Coronary artery (tissue), 2 donors: ENCODE measurements at regions not wholly inside any gene's neighbourhood (a gene's known extent, or its start where the extent isn't known, plus 50 kb on each side); places are given as distances from the start of the nearest gene placed in this dataset.

Experiments used
- DNase-seq: peaks from one replicate; pipeline ENCODE4 v3.0.0-alpha.2; 2017; ENCODE audit warnings: low spot score
- H3K27ac ChIP-seq, 2 donors: fragments of 200-600 bp; sonication (generic); one replicate each; pipeline ENCODE4 v1.5.1; 2016 to 2019
- H3K4me3 ChIP-seq: fragments of 200-600 bp; sonication (generic); 2 replicates; pipeline ENCODE4 v1.5.1; 2016; ENCODE audit warnings: mild to moderate bottlenecking, moderate library complexity
- CTCF ChIP-seq: fragments of 200-600 bp; sonication (generic); IDR thresholded peaks from one replicate; pipeline ENCODE4 v1.5.1; 2019; ENCODE audit warnings: antibody characterized with exemption

GRCh38 chr3:137199678-137200077, 241.9 kb downstream of the IL20RB start:
- Histone ChIP-seq H3K4me3 (no peak overlapping the region), H3K27ac (no peak overlapping the region)
- TF ChIP-seq CTCF: no peak
- no peak for DNase-seq

DNA sequence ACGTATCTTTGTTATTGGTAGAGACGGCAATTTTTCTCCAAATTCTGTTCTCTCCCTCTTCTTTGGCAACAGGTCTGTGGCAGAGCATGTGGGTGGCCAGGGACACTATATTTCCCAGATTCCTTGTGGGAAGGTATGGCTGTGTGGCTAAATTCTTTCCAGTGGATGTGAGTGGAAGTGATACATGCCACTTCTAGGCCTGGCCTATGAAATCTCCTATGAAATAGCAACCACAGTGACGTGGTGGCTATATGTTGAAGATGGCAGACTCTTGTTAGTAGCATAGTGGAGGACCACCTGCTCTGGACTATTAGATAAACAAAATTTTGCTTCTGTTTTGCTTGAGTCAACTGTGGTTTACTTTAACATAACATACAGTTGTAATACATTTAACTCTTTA, 243.3 kb downstream of the IL20RB start:
- TF ChIP-seq CTCF: no peak
- H3K27ac ChIP-seq: no peak overlapping the region
- no peak for DNase-seq
- H3K4me3 ChIP-seq: no peak overlapping the region

DNA sequence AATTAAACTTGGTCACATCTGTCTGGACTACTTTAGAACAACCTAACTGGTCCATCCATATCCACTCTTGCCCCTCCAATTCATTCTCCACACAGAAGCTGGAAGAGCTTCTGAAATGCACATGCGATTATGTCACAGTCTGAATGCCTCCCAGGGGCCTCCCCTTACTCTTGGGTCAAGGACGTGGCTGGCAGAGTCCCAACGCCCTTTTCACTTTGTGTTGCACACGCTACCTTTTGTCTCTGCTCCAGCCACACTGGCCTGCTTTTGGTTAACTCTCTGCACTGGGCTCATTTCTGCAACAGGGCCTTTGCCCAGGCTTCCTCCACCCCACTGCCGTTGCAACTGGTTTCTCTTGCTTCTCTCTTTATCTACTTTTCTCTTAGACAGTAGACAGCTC, 245.2 kb downstream of the IL20RB start:
- no peak overlapping the region for H3K27ac ChIP-seq
- no peak for TF ChIP-seq CTCF
- H3K4me3 ChIP-seq: no peak overlapping the region
- no peak for DNase-seq

DNA sequence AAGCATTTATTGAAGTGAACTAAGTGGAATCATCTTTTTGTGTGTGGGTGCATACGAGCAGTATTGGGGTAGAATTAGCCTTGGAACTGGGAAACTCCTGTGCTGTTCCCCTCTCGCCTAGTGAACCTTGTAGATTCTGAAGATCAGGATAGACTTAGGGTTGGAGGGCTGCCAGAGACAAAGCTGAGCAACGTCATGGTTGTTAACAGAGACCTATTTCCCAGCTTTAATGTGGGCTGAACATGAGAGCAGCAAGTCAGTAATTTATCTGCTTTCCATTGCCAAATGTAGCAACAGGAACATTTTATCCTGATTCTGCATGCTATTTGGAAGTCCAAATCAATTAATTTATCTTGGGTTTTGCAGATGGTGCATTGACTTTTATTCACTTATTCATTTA, 246.6 kb downstream of the IL20RB start:
- Histone ChIP-seq H3K4me3 (no peak overlapping the region), H3K27ac (no peak overlapping the region)
- no peak for DNase-seq
- no peak for TF ChIP-seq CTCF

GRCh38 chr3:137205394-137206045, 247.7 kb downstream of the IL20RB start:
- no peak for TF ChIP-seq CTCF
- DNase-seq: no peak
- Histone ChIP-seq H3K27ac (peak overlapping the region in 1 of 2 donors; percentile 38), H3K4me3 (no peak overlapping the region)

- H3K4me3 ChIP-seq: no peak overlapping the region
- H3K27ac ChIP-seq: no peak overlapping the region
- no peak for TF ChIP-seq CTCF
- DNase-seq: no peak
Measured at GRCh38 chr3:137207616-137208015, 249.8 kb downstream of the IL20RB start.

DNA sequence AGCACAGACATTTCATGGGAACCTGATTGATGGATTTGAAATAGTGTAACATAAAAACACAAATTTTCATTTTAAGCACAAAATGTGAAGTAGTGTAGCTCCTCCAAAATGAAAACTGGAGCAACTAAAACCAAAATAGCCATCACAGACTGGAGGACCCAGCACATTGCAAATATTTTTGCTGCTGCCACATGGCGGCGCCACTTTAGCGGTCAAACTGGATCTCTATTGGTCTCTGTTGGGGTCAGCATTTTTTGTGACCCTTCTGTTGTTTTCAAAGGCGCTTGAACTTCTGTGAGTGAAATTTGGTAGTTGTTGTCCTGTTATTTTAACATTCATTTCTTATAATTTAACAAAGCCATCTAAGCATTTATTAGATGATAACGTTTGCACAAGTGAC, 259.9 kb downstream of the IL20RB start:
- no peak for TF ChIP-seq CTCF
- Histone ChIP-seq H3K27ac (no peak overlapping the region), H3K4me3 (no peak overlapping the region)
- no peak for DNase-seq
